ENCODE measurements at regions not wholly inside any gene's neighbourhood (a gene's known extent, or its start where the extent isn't known, plus 50 kb on each side); places are given as distances from the start of the nearest gene placed in this dataset.
"Not testable (repeated sequence)": the region's sequence is repeated elsewhere in the genome, so short reads cannot be mapped to it uniquely, and the experiment has no call there.

GRCh38 chr6:134449004-134449403, 131.1 kb upstream of the SGK1 start:
- DNase-seq = no peak

- DNase-seq = no peak
Measured at GRCh38 chr6:134447883-134448387, 130.0 kb upstream of the SGK1 start.

- no peak for DNase-seq
Measured at GRCh38 chr6:134447423-134447822, 129.5 kb upstream of the SGK1 start.

- DNase-seq = no peak
Measured at GRCh38 chr6:134446896-134447295, 129.0 kb upstream of the SGK1 start.

- DNase-seq = no peak
Measured at GRCh38 chr6:134446218-134446848, 128.4 kb upstream of the SGK1 start.

GRCh38 chr6:134443009-134443408, 125.1 kb upstream of the SGK1 start:
- DNase-seq = no peak

- DNase-seq = no peak
Measured at GRCh38 chr6:134442073-134442472, 124.2 kb upstream of the SGK1 start.

GRCh38 chr6:134438837-134439236, 120.9 kb upstream of the SGK1 start:
- DNase-seq = no peak

GRCh38 chr6:134437376-134437775, 119.5 kb upstream of the SGK1 start:
- DNase-seq = no peak

- no peak for DNase-seq
Measured at GRCh38 chr6:134436950-134437349, 119.0 kb upstream of the SGK1 start.

- DNase-seq = no peak
Measured at GRCh38 chr6:134436281-134436815, 118.4 kb upstream of the SGK1 start.

GRCh38 chr6:134435814-134436280, 117.9 kb upstream of the SGK1 start:
- no peak for DNase-seq

GRCh38 chr6:134434019-134434942, 116.4 kb upstream of the SGK1 start:
- no peak for DNase-seq

- DNase-seq = no peak
Measured at GRCh38 chr6:134432036-134432435, 114.1 kb upstream of the SGK1 start.

- DNase-seq = no peak
Measured at GRCh38 chr6:134431421-134431859, 113.5 kb upstream of the SGK1 start.

- no peak for DNase-seq
Measured at GRCh38 chr6:134429861-134430380, 112.0 kb upstream of the SGK1 start.

GRCh38 chr6:134427721-134428120, 109.8 kb upstream of the SGK1 start:
- no peak for DNase-seq

GRCh38 chr6:134426623-134427022, 108.7 kb upstream of the SGK1 start:
- DNase-seq = no peak

GRCh38 chr6:134425917-134426316, 108.0 kb upstream of the SGK1 start:
- not testable (repeated sequence) for DNase-seq

GRCh38 chr6:134425513-134425912, 107.6 kb upstream of the SGK1 start:
- no peak for DNase-seq

- DNase-seq = no peak
Measured at GRCh38 chr6:134424798-134425170, 106.9 kb upstream of the SGK1 start.

GRCh38 chr6:134424165-134424797, 106.4 kb upstream of the SGK1 start:
- DNase-seq = no peak

Data from NCI-H2081 treated with DMSO at 0.1 percent for 48 hours (cell line).